Memory B cell (primary cell): ENCODE measurements at regions not wholly inside any gene's neighbourhood (a gene's known extent, or its start where the extent isn't known, plus 50 kb on each side); places are given as distances from the start of the nearest gene placed in this dataset.
"Not testable (repeated sequence)": the region's sequence is repeated elsewhere in the genome, so short reads cannot be mapped to it uniquely, and the experiment has no call there.

Source experiments
- ATAC-seq: fragments of 150-1000 bp; cut with Tn5 transposase; 2 replicates; pipeline ENCODE4 v1.10.0; 2021; ENCODE audit warnings: low read depth, mild to moderate bottlenecking, moderate library complexity
- DNase-seq, 2 donors: peaks; one replicate each; pipeline ENCODE4 v3.0.0; 2022; ENCODE audit warnings: low spot score in 2 of 2
- H3K27ac Mint-ChIP-seq: one replicate; pipeline ENCODE4 v1.8.0; 2022; ENCODE audit warnings: mild to moderate bottlenecking, moderate library complexity, mixed read lengths
- H3K27me3 Mint-ChIP-seq: one replicate; pipeline ENCODE4 v1.8.0; 2022; ENCODE audit warnings: mixed read lengths
- H3K36me3 Mint-ChIP-seq: one replicate; pipeline ENCODE4 v1.8.0; 2022; ENCODE audit warnings: mild to moderate bottlenecking, mixed read lengths
- H3K4me1 Mint-ChIP-seq: one replicate; pipeline ENCODE4 v1.8.0; 2022; ENCODE audit warnings: mixed read lengths
- H3K4me3 Mint-ChIP-seq: one replicate; pipeline ENCODE4 v1.8.0; 2022; ENCODE audit warnings: mild to moderate bottlenecking, moderate library complexity, mixed read lengths
- H3K9me3 Mint-ChIP-seq: one replicate; pipeline ENCODE4 v1.8.0; 2022; ENCODE audit warnings: mixed read lengths

GRCh38 chr5:176018598-176018997 lies 50.5 kb upstream of the THOC3 start:
- H3K9me3 Mint-ChIP-seq, H3K36me3 Mint-ChIP-seq, H3K4me3 Mint-ChIP-seq, ATAC-seq, H3K4me1 Mint-ChIP-seq, DNase-seq, H3K27ac Mint-ChIP-seq, H3K27me3 Mint-ChIP-seq: not testable (repeated sequence)

GRCh38 chr5:176020852-176021251 lies 52.7 kb upstream of the THOC3 start:
- not testable (repeated sequence) for H3K9me3 Mint-ChIP-seq

GRCh38 chr5:176023535-176023934 lies 55.4 kb upstream of the THOC3 start:
- not testable (repeated sequence) for DNase-seq, H3K36me3 Mint-ChIP-seq, H3K4me1 Mint-ChIP-seq, H3K4me3 Mint-ChIP-seq, H3K27ac Mint-ChIP-seq, H3K27me3 Mint-ChIP-seq, H3K9me3 Mint-ChIP-seq, ATAC-seq

More at GRCh38 chr5:176020852-176021251, 52.7 kb upstream of the THOC3 start:
- not testable (repeated sequence) for H3K27ac Mint-ChIP-seq, H3K4me1 Mint-ChIP-seq, H3K27me3 Mint-ChIP-seq, DNase-seq, ATAC-seq, H3K4me3 Mint-ChIP-seq, H3K36me3 Mint-ChIP-seq

GRCh38 chr5:176029445-176029844 lies 61.3 kb upstream of the THOC3 start:
- not testable (repeated sequence) for ATAC-seq, H3K27me3 Mint-ChIP-seq, H3K9me3 Mint-ChIP-seq, DNase-seq, H3K4me1 Mint-ChIP-seq, H3K4me3 Mint-ChIP-seq, H3K36me3 Mint-ChIP-seq, H3K27ac Mint-ChIP-seq

GRCh38 chr5:176030361-176031117 lies 62.4 kb upstream of the THOC3 start:
- not testable (repeated sequence) for H3K9me3 Mint-ChIP-seq, H3K27ac Mint-ChIP-seq, H3K36me3 Mint-ChIP-seq

GRCh38 chr5:176031118-176031510 lies 63.0 kb upstream of the THOC3 start:
- not testable (repeated sequence) for H3K4me3 Mint-ChIP-seq, DNase-seq, H3K27me3 Mint-ChIP-seq, H3K4me1 Mint-ChIP-seq, H3K27ac Mint-ChIP-seq, H3K36me3 Mint-ChIP-seq, H3K9me3 Mint-ChIP-seq
- ATAC-seq, result peak; percentile 66

More at GRCh38 chr5:176030361-176031117, 62.4 kb upstream of the THOC3 start:
- ATAC-seq, result peak; percentile 71
- H3K27me3 Mint-ChIP-seq, H3K4me3 Mint-ChIP-seq, H3K4me1 Mint-ChIP-seq, DNase-seq: not testable (repeated sequence)

- not testable (repeated sequence) for DNase-seq, H3K4me3 Mint-ChIP-seq, H3K27me3 Mint-ChIP-seq, H3K36me3 Mint-ChIP-seq, H3K4me1 Mint-ChIP-seq, H3K27ac Mint-ChIP-seq, H3K9me3 Mint-ChIP-seq, ATAC-seq
Measured at GRCh38 chr5:176033186-176033585, 65.1 kb upstream of the THOC3 start.

GRCh38 chr5:176034407-176035200 lies 66.5 kb upstream of the THOC3 start:
- not testable (repeated sequence) for H3K27me3 Mint-ChIP-seq, H3K9me3 Mint-ChIP-seq, H3K36me3 Mint-ChIP-seq, DNase-seq, H3K4me1 Mint-ChIP-seq, ATAC-seq, H3K4me3 Mint-ChIP-seq, H3K27ac Mint-ChIP-seq

GRCh38 chr5:176035201-176035530 lies 67.1 kb upstream of the THOC3 start:
- not testable (repeated sequence) for H3K27ac Mint-ChIP-seq, DNase-seq, H3K9me3 Mint-ChIP-seq, H3K4me3 Mint-ChIP-seq, H3K36me3 Mint-ChIP-seq, H3K27me3 Mint-ChIP-seq, ATAC-seq, H3K4me1 Mint-ChIP-seq

GRCh38 chr5:176035816-176036308 lies 67.7 kb upstream of the THOC3 start:
- not testable (repeated sequence) for H3K9me3 Mint-ChIP-seq, H3K4me3 Mint-ChIP-seq, H3K4me1 Mint-ChIP-seq, ATAC-seq, H3K27ac Mint-ChIP-seq, H3K36me3 Mint-ChIP-seq, H3K27me3 Mint-ChIP-seq, DNase-seq

- not testable (repeated sequence) for ATAC-seq, H3K36me3 Mint-ChIP-seq, H3K4me1 Mint-ChIP-seq, H3K4me3 Mint-ChIP-seq, H3K27me3 Mint-ChIP-seq, H3K9me3 Mint-ChIP-seq, DNase-seq, H3K27ac Mint-ChIP-seq
Measured at GRCh38 chr5:176036391-176036790, 68.3 kb upstream of the THOC3 start.

GRCh38 chr5:176037190-176037589 lies 69.1 kb upstream of the THOC3 start:
- not testable (repeated sequence) for H3K27ac Mint-ChIP-seq, H3K4me1 Mint-ChIP-seq

GRCh38 chr5:176040105-176040801 lies 72.1 kb upstream of the THOC3 start:
- H3K36me3 Mint-ChIP-seq, H3K27ac Mint-ChIP-seq, DNase-seq, ATAC-seq, H3K9me3 Mint-ChIP-seq, H3K4me1 Mint-ChIP-seq, H3K27me3 Mint-ChIP-seq, H3K4me3 Mint-ChIP-seq: not testable (repeated sequence)

More at GRCh38 chr5:176037190-176037589, 69.1 kb upstream of the THOC3 start:
- H3K9me3 Mint-ChIP-seq, DNase-seq, H3K27me3 Mint-ChIP-seq, ATAC-seq, H3K4me3 Mint-ChIP-seq, H3K36me3 Mint-ChIP-seq: not testable (repeated sequence)
